NB4 (cell line): ENCODE measurements at regions not wholly inside any gene's neighbourhood (a gene's known extent, or its start where the extent isn't known, plus 50 kb on each side); places are given as distances from the start of the nearest gene placed in this dataset.

Source experiments
- DNase-seq: peaks from one replicate; pipeline ENCODE4 v3.0.0; 2010; ENCODE audit warnings: low read depth
- H3K4me3 ChIP-seq: one replicate; pipeline ENCODE4 v1.5.1; 2011; ENCODE audit warnings: mild to moderate bottlenecking, low read depth, low read length, moderate library complexity
- MAX ChIP-seq: IDR thresholded peaks from 2 replicates; pipeline ENCODE4 v1.6.1; 2011; ENCODE audit warnings: low read depth, low read length
- MYC ChIP-seq: IDR thresholded peaks from 2 replicates; pipeline ENCODE4 v1.6.1; 2011; ENCODE audit warnings: low read depth, low read length
- POLR2A ChIP-seq: IDR thresholded peaks from 2 replicates; pipeline ENCODE4 v1.6.1; 2011; ENCODE audit warnings: mild to moderate bottlenecking; ENCODE audit not compliant: insufficient read length; ENCODE audit errors: extremely low read depth
- TF ChIP-seq, protein P1 (sequence below): IDR thresholded peaks from one replicate; pipeline ENCODE4 v1.5.1; 2012; ENCODE audit warnings: low read depth, low read length

DNA sequence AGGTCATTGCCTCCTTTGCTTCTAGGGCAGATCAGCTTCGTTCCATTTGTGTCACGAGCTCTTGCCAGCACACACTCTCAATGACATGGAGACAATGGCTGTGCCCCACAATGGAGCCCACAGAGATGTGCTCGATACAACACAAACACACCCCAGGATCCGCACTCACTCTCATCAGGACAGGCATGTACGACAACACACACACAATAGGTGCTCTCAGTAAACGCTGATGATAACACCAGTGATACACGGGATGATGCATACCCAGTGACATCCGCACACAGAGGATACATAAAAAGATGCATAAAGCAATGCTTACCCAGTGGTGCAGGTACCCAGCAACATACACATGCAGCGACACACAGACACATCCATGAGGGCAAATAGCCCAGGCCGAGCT lies 61.2 kb upstream of the LBX1 start:
- H3K4me3 ChIP-seq = no peak overlapping the region
- DNase-seq = no peak
- TF ChIP-seq MAX = no peak
- no peak for TF ChIP-seq MYC
- TF ChIP-seq POLR2A = no peak
- TF ChIP-seq, protein P1, sequence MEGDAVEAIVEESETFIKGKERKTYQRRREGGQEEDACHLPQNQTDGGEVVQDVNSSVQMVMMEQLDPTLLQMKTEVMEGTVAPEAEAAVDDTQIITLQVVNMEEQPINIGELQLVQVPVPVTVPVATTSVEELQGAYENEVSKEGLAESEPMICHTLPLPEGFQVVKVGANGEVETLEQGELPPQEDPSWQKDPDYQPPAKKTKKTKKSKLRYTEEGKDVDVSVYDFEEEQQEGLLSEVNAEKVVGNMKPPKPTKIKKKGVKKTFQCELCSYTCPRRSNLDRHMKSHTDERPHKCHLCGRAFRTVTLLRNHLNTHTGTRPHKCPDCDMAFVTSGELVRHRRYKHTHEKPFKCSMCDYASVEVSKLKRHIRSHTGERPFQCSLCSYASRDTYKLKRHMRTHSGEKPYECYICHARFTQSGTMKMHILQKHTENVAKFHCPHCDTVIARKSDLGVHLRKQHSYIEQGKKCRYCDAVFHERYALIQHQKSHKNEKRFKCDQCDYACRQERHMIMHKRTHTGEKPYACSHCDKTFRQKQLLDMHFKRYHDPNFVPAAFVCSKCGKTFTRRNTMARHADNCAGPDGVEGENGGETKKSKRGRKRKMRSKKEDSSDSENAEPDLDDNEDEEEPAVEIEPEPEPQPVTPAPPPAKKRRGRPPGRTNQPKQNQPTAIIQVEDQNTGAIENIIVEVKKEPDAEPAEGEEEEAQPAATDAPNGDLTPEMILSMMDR = no peak

GRCh38 chr10:101290881-101291280 lies 61.6 kb upstream of the LBX1 start:
- no peak overlapping the region for H3K4me3 ChIP-seq
- no peak for DNase-seq
- TF ChIP-seq POLR2A (no peak), MYC (no peak), MAX (no peak)
- TF ChIP-seq, protein P1 = no peak

- TF ChIP-seq, protein P1 = peak; percentile 69
- no peak for TF ChIP-seq MAX
- peak; percentile 71 for DNase-seq
- H3K4me3 ChIP-seq = no peak overlapping the region
Observed at GRCh38 chr10:101291331-101292193, 62.3 kb upstream of the LBX1 start.

DNA sequence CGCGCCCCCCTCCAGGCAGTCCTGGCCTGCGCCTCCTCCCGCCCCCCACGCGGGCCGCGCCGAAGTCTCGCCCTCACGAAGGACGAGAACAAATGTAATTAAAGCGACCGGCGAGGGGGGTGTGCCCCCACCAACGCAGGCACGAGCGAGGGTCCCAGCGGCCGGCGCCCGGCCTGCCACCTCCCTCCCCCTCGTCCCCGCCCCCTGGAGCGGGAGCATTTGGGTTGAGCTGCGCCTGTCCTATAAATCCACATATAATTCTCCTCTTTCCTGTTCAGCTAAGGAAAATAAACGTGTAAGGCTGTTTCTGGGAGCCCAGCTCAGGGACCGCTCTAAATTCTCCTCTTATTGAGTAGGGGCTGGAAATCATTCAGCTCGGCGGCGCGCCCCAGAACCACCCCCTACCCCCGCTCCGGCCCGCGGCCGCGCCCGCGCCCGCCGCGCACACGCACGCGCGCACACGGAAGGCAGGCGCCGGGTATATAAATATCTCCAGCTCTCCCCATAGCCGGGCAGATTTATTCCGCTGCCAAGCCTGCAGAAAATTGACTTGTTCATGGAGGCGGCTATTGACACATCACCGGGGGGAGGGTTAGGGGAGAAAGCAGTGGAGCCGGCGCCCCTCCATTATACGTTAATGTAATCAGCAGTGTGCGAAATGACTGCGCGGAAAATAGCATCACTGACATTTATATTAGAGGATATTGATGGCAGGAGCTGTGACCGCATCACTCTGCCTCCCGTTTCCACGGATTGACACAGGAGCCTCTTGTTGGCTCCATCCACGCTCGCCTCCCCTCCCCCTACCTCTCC lies 61.6 kb upstream of the BTRC start:
- no peak for DNase-seq
- no peak overlapping the region for H3K4me3 ChIP-seq
- no peak for TF ChIP-seq MYC
- TF ChIP-seq, protein P1 = no peak
- no peak for TF ChIP-seq POLR2A
- TF ChIP-seq MAX = no peak

DNA sequence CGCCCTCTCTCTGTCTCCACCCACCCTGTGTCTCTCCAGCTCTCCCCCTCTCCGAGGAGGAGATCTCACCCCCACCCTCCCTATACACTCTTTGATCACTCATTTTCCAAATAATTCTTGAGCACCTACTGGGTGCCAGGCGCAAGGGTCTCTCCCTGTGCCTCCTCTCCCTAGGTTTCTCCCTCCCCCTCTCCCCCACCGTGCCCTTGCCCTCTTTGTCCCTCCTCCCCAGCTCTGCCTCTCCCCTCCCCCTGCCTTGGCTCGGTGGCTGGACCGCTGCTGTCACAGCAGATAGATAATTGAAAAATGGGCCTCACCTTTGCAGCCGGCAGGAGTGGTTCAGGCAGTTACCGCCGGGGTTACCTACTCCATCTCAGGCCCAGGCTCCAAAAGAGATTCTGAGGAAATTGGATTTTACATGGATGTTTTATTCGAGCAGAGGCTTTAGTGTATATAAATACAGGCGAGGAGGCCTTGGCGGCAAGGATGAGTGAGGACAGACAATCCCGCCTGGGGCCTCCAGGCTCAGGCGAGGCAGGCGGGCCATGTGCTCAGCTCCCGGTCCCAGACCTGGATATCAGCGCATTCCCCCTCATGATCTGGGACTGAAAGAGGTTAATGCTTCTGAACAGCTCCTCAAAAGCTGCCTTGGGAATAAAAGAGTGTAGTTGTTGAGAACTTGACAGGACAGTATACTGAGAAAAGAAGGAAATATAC lies 60.8 kb upstream of the BTRC start:
- H3K4me3 ChIP-seq = no peak overlapping the region
- DNase-seq = no peak
- TF ChIP-seq MAX (no peak), MYC (no peak), POLR2A (no peak)
- TF ChIP-seq, protein P1 = no peak
